RWPE1 (cell line): ENCODE measurements at regions not wholly inside any gene's neighbourhood (a gene's known extent, or its start where the extent isn't known, plus 50 kb on each side); places are given as distances from the start of the nearest gene placed in this dataset.

ENCODE experiments used
- CTCF ChIA-PET: fragments of 350-600 bp; sonication (Branson Sonifier 250); formaldehyde crosslinking; extraction: SDS; loops from one replicate; lab custom pipeline; 2021; lab: Yijun Ruan, JAX
- POLR2A ChIA-PET: fragments of 400-600 bp; formaldehyde crosslinking; extraction: SDS; loops from one replicate; lab custom pipeline; 2020; ENCODE audit warnings: antibody characterized with exemption; ENCODE audit not compliant: low non-redundant PET; lab: Yijun Ruan, JAX
- DNase-seq: peaks from one replicate; pipeline ENCODE4 v3.0.0; 2012; ENCODE audit warnings: low spot score
- H3K27ac ChIP-seq: fragments of 450-650 bp; 2 replicates; pipeline ENCODE4 v1.5.1; 2017
- TF ChIP-seq, protein P1 (sequence below): fragments of 450-650 bp; conservative IDR thresholded peaks from 2 replicates; pipeline ENCODE4 v1.5.1; 2017; ENCODE audit warnings: low read depth, mild to moderate bottlenecking

- ChIA-PET CTCF (interaction anchor here (0.6 to 0.8 kb wide), 2 partner anchors 40 to 675 kb away, joined by 5 read pairs; no protein-coding TSS in a partner anchor), POLR2A (no interaction called here)
- DNase-seq, result no peak
- no peak overlapping the region for H3K27ac ChIP-seq
- TF ChIP-seq, protein P1, sequence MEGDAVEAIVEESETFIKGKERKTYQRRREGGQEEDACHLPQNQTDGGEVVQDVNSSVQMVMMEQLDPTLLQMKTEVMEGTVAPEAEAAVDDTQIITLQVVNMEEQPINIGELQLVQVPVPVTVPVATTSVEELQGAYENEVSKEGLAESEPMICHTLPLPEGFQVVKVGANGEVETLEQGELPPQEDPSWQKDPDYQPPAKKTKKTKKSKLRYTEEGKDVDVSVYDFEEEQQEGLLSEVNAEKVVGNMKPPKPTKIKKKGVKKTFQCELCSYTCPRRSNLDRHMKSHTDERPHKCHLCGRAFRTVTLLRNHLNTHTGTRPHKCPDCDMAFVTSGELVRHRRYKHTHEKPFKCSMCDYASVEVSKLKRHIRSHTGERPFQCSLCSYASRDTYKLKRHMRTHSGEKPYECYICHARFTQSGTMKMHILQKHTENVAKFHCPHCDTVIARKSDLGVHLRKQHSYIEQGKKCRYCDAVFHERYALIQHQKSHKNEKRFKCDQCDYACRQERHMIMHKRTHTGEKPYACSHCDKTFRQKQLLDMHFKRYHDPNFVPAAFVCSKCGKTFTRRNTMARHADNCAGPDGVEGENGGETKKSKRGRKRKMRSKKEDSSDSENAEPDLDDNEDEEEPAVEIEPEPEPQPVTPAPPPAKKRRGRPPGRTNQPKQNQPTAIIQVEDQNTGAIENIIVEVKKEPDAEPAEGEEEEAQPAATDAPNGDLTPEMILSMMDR, result no peak
These were observed 2372.1 kb downstream of the MAT2B start for GRCh38 chr5:165877475-165877874.

GRCh38 chr5:165881259-165881658 is 2375.8 kb downstream of the MAT2B start:
- TF ChIP-seq, protein P1, result no peak
- DNase-seq, result peak; percentile 7
- POLR2A ChIA-PET, result no interaction called here
- CTCF ChIA-PET, result interaction anchor here (0.6 to 0.8 kb wide), 2 partner anchors 251 to 1001 kb away, joined by 4 read pairs; no protein-coding TSS in a partner anchor
- no peak overlapping the region for H3K27ac ChIP-seq

DNA sequence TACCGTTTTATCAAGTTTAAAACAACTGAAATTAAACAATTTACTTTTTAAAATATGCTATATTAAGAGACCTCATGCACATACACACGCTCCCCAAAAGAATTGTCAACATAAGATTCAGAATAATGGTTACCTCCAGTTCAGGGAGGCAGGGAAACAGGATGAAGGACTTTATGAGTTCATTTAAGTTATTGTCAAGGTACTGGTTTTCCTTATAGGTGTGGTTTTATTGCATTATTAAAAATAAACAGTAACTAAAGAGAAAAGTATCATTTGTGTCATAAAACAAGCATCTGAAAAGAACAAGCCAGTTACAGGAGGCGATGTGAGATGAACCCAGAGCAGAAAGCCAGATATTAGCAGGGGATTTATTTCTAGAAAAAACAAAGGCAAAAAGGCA is 2376.7 kb downstream of the MAT2B start:
- POLR2A ChIA-PET, result no interaction called here
- no peak overlapping the region for H3K27ac ChIP-seq
- CTCF ChIA-PET, result no interaction called here
- DNase-seq, result no peak
- TF ChIP-seq, protein P1, result no peak

GRCh38 chr5:165885623-165886350 is 2380.4 kb downstream of the MAT2B start:
- TF ChIP-seq, protein P1, result no peak
- ChIA-PET POLR2A (no interaction called here), CTCF (no interaction called here)
- H3K27ac ChIP-seq, result no peak overlapping the region
- no peak for DNase-seq

- ChIA-PET CTCF (no interaction called here), POLR2A (no interaction called here)
- no peak overlapping the region for H3K27ac ChIP-seq
- TF ChIP-seq, protein P1, result no peak
- DNase-seq, result no peak
These were observed 2381.7 kb downstream of the MAT2B start for GRCh38 chr5:165887147-165887546.

- no peak for DNase-seq
- no peak overlapping the region for H3K27ac ChIP-seq
- TF ChIP-seq, protein P1, result no peak
- CTCF ChIA-PET, result interaction anchor here (0.6 kb wide), 1 partner anchor 46 kb away, joined by 3 read pairs; no protein-coding TSS in a partner anchor
- POLR2A ChIA-PET, result no interaction called here
These were observed 2387.0 kb downstream of the MAT2B start for GRCh38 chr5:165892383-165892782.
